ENCODE measurements at regions not wholly inside any gene's neighbourhood (a gene's known extent, or its start where the extent isn't known, plus 50 kb on each side); places are given as distances from the start of the nearest gene placed in this dataset.

DNA sequence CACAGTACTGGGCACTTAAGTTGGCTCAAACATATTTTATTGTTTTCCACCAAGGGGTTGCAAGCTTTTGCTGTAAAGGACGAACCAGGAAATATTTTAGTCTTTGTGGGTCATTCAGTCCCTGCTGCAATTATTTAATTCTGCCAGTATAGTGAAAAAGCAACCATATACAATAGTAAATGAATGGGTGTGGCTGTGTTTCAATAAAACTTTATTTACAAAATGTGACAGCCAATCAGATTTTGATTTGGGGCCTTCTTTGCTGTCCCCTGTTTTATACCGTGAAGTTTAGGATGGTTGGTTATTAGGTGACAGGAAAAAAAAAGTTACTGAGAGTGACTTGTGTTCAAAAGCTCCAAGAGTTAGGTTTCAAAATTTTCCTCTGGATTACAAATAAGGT, 956.4 kb downstream of the AACS start (continued):
- TF ChIP-seq CBX5 (IDR thresholded peaks at IDR 0.05; ENCODE audit: low read depth, low read length) (no peak), NRF1 (IDR thresholded peaks at IDR 0.05; ENCODE audit: low read depth, low read length) (no peak), TEAD4 (IDR thresholded peaks at IDR 0.05; ENCODE audit: low read depth, low read length) (no peak), MAFK (IDR thresholded peaks at IDR 0.05; ENCODE audit: low read depth, low read length) (no peak), RBBP5 (IDR thresholded peaks at IDR 0.05; ENCODE audit: borderline replicate concordance, low read depth, low read length) (no peak), BACH1 (IDR thresholded peaks at IDR 0.05; ENCODE audit: low read length) (no peak)
